Cardiac muscle cell (in vitro differentiated cells and primary cell): ENCODE measurements at regions not wholly inside any gene's neighbourhood (a gene's known extent, or its start where the extent isn't known, plus 50 kb on each side); places are given as distances from the start of the nearest gene placed in this dataset.

ENCODE experiments used
- DNase-seq, 2 donors: peaks; one replicate each; pipeline versions ENCODE4 v3.0.0 to v3.0.0-alpha.2; 2010 to 2017; ENCODE audit warnings: low read depth in 1 of 2, low spot score in 1 of 2
- H3K27ac ChIP-seq: fragments of 200-600 bp; sonication (generic); 2 replicates; pipeline ENCODE4 v1.5.1; 2016
- H3K27me3 ChIP-seq: fragments of 200-600 bp; sonication (generic); 2 replicates; pipeline ENCODE4 v1.6.0; 2016; ENCODE audit warnings: control low read depth
- H3K36me3 ChIP-seq: fragments of 200-600 bp; sonication (generic); 2 replicates; pipeline ENCODE4 v1.5.1; 2016; ENCODE audit warnings: control low read depth
- H3K4me1 ChIP-seq: fragments of 200-600 bp; sonication (generic); 2 replicates; pipeline ENCODE4 v1.8.1; 2017; ENCODE audit warnings: low read depth, mild to moderate bottlenecking, mixed run types
- H3K4me3 ChIP-seq: fragments of 200-600 bp; sonication (generic); 2 replicates; pipeline ENCODE4 v1.5.1; 2016; ENCODE audit warnings: mild to moderate bottlenecking
- H3K9me3 ChIP-seq: fragments of 200-600 bp; sonication (generic); 2 replicates; pipeline ENCODE4 v1.5.1; 2017; ENCODE audit warnings: low read depth, mild to moderate bottlenecking, control low read depth
- CTCF ChIP-seq: IDR thresholded peaks from 2 replicates; pipeline ENCODE4 v1.5.1; 2012; ENCODE audit warnings: low read depth, mild to moderate bottlenecking, low read length

- TF ChIP-seq CTCF = no peak
- DNase-seq = no peak
- Histone ChIP-seq H3K4me1 (no peaks in the 10 kb centered on the region), H3K27ac (no peak overlapping the region), H3K36me3 (no peaks in the 10 kb centered on the region), H3K4me3 (no peak overlapping the region), H3K9me3 (no peaks in the 10 kb centered on the region), H3K27me3 (no peaks in the 10 kb centered on the region)
These were observed 72.6 kb downstream of the TENT5C start for GRCh38 chr1:117678246-117678977.

- no peak for TF ChIP-seq CTCF
These were observed 73.5 kb downstream of the TENT5C start for GRCh38 chr1:117679299-117679698.

GRCh38 chr1:117679868-117680267 is 74.0 kb downstream of the TENT5C start:
- TF ChIP-seq CTCF = no peak
- DNase-seq = no peak

More at GRCh38 chr1:117679299-117679698, 73.5 kb downstream of the TENT5C start:
- Histone ChIP-seq H3K27me3 (no peaks in the 10 kb centered on the region), H3K9me3 (no peaks in the 10 kb centered on the region), H3K27ac (no peak overlapping the region), H3K4me3 (no peak overlapping the region), H3K4me1 (no peaks in the 10 kb centered on the region), H3K36me3 (no peaks in the 10 kb centered on the region)
- no peak for DNase-seq

GRCh38 chr1:117680316-117681002 is 74.6 kb downstream of the TENT5C start:
- no peaks in the 10 kb centered on the region for H3K27me3 ChIP-seq
- no peaks in the 10 kb centered on the region for H3K9me3 ChIP-seq
- H3K27ac ChIP-seq = no peak overlapping the region
- no peaks in the 10 kb centered on the region for H3K36me3 ChIP-seq
- no peaks in the 10 kb centered on the region for H3K4me1 ChIP-seq
- H3K4me3 ChIP-seq = no peak overlapping the region
- TF ChIP-seq CTCF = no peak
- no peak for DNase-seq

More at GRCh38 chr1:117679868-117680267, 74.0 kb downstream of the TENT5C start:
- Histone ChIP-seq H3K27ac (no peak overlapping the region), H3K9me3 (no peaks in the 10 kb centered on the region), H3K4me3 (no peak overlapping the region), H3K36me3 (no peaks in the 10 kb centered on the region), H3K27me3 (no peaks in the 10 kb centered on the region), H3K4me1 (no peaks in the 10 kb centered on the region)

- TF ChIP-seq CTCF = no peak
- H3K4me1 ChIP-seq = no peaks in the 10 kb centered on the region
- H3K4me3 ChIP-seq = no peak overlapping the region
- no peaks in the 10 kb centered on the region for H3K27me3 ChIP-seq
- no peaks in the 10 kb centered on the region for H3K9me3 ChIP-seq
- no peak for DNase-seq
- no peak overlapping the region for H3K27ac ChIP-seq
- H3K36me3 ChIP-seq = no peaks in the 10 kb centered on the region
These were observed 75.4 kb downstream of the TENT5C start for GRCh38 chr1:117681093-117681900.
